Forelimb muscle (tissue), 1 donor: ENCODE measurements at regions not wholly inside any gene's neighbourhood (a gene's known extent, or its start where the extent isn't known, plus 50 kb on each side); places are given as distances from the start of the nearest gene placed in this dataset.
"Not testable (repeated sequence)": the region's sequence is repeated elsewhere in the genome, so short reads cannot be mapped to it uniquely, and the experiment has no call there.

Experiments
- DNase-seq: peaks from one replicate; pipeline ENCODE4 v3.0.0-alpha.2; 2013; ENCODE audit warnings: low read depth

DNA sequence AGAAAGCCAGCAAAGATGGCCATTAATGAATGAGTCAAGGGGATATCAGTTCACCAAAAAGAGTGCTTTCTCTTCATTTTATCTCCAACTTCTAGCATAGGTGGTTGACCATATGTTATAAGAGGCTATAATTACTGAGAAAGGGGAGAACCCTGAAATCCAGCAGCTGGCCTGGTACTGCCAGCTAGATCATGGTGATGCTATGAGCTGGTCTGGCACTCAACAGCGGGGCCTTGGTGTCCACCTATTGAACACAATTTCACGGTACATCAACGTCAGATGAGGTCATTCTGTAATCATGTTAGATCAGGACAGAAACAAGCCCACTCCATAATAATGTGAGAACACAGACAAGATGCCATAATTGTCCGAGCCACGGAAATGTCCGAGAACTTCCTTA is 1644.8 kb upstream of the PCDH7 start:
- no peak for DNase-seq

DNA sequence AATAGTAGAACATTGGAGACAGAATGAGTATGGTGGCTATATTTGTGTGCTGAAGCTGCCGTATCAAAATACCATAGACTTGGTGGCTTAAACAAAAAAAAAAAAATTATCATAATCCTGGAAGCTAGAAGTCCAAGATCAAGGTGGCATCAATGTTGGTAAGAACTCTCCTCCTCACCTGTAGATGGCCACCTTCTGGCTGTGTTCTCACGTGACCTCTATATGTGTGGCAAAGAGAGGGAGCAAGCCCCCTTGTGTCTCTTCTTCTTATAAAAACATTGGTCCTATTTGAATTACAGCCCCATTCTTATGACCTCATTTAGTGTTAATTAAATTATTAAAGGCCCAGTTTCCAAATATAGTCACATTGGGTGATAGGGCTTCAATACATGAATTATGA is 1640.9 kb upstream of the PCDH7 start:
- no peak for DNase-seq

DNA sequence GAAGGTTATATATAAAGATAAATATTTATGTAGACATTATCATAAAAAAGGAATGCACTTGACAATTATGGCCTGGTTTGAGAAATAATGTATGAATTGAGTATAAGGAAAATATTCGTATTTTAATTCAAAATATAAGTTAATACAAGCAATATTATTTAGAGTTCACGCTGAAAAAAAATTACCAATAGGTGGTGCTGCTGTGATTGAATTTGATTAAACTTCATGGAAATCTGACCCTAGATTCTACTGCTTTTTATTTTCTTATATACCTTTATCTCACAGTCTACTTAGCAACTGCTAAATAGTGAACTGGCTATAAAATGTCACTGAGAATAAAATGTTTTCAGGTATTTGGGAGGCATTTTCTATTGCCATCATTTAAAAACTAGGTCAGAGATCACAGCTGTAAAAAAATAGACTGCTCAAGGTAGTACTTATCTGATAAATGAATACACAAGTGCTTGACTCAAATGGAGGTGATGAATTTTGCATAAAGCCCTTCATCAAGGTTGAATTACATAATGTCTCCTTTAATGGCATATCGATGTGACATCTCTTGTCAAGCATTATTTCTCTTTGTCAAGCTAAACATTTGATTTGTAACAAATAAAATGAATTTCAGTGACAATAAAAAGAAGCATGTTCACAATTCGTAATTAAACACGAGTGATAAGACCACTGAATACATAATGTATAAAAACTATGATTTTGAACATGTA is 1638.8 kb upstream of the PCDH7 start:
- DNase-seq: no peak

DNA sequence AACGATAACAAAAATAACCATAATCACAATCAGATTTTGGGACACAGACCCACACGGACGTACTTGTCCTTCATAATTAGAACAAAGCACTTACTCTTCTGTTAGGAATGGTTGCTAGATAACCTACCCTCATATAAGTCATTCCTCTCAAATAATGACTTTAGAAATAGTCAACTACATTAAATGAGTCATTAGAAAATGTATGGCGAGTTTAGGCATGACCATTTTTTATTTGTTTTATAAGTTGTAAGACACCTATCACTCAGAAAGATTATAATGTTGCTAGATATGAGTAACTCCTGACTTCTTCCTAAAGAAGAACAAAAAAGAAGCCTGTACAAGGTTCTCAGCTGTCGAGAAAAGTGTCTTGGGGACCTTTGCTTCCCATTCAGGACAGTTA is 1637.5 kb upstream of the PCDH7 start:
- DNase-seq: no peak

DNA sequence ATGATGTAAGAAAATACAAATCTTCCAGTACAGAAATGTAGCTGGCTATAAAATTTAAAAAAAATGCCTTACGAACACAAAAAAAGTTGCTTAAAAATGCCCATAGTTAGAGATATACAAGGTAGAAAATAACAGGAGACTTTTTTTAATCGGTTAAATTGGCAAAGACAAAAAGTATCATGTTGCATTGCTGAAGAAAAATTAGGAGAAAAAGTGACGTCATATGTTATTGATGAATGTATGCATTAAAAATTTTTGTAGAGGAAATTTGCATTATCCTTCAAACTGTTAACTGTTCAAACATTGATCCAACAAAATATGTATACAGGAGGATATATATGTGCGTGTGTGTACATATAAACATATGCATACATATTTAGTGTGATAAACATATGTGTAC is 1634.4 kb upstream of the PCDH7 start:
- DNase-seq: no peak

DNA sequence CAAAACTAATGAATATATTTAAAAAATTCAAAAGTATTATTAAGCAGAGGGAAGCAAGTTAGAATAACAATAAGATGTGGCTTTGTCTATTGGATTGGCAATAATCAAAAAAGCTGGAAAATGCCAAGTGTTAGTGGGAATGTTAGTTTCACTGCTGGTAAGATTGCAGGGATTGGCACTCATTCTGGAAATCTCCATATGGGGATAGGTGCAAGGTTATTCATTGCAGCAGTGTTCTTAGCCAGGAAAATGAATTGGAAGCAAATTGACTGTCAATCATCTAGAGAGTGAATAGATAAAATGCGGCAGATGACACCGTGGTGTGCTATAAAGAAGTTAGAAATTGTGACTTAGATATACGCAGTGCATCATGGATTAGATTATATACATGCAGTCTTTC is 1615.5 kb upstream of the PCDH7 start:
- no peak for DNase-seq

DNA sequence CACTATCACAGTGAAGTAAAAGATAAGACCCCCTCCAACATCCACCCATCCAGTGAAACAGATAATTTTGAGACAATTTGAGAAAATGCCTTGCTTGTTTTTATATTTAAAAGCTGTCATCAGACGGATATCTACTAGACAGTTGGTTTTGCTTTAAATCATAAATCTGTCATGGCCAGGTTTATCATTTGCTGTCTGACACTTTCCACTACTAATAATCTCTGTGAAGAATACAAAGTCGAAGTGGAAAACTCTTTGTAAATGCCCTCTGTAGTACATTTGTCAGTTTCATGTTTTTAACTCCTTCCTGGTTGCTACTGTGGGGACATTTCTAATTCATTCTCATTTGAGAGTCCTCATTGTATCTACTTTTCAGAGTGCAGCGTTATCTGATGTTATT is 1606.2 kb upstream of the PCDH7 start:
- no peak for DNase-seq

DNA sequence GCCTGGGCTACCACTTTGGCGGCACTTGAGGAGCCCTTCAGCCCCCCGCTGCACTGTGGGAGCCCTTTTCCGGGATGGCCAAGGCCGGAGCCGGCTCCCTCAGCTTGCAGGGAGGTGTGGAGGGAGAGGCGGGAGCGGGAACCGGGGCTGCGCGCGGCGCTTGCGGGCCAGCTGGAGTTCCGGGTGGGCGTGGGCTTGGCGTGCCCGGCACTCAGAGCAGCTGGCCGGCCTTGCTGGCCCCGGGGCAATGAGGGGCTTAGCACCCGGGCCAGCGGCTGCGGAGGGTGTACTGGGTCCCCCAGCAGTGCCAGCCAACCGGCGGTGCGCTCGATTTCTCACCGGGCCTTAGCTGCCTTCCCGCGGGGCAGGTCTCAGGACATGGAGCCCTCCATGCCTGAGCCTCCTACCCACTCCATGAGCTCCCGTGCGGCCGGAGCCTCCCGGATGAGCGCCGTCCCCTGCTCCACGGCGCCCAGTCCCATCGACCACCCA is 1602.9 kb upstream of the PCDH7 start:
- not testable (repeated sequence) for DNase-seq

DNA sequence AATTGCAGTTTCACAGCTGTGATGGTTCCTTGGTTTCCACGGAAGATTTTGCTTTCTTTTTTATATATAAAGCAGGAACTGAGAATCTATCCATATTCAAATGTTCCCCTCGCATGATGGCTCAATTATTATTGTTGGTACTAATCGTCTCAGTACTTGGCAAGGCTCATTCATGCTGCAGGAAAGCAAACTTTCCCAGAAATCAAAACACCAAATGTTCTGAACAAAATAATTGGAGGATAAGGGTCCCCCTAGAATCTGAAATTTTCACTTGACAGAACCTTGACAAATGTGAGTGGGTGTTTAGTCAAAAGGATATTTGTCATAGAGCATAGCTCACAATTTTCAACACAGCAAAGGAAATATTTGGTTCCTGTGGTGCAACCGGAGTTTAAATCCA is 1598.6 kb upstream of the PCDH7 start:
- DNase-seq: no peak

DNA sequence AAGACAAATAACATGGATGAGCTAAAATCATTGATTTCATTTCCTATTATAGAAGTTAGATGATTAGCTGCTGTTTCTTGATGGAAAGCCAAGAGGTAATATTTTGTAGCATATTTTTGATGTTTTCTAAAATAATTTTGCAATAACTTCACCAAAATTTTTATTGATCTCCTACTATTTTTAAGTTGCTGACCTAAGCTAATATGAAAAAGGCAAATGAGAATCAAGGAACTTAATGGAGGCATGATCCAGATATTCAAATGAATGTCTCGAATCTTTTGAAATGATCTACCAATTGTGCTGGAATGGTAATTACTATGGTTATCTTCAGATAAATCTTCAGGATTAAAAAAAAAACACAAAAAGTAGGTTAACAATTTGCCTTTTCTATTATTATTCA is 1591.4 kb upstream of the PCDH7 start:
- no peak for DNase-seq

DNA sequence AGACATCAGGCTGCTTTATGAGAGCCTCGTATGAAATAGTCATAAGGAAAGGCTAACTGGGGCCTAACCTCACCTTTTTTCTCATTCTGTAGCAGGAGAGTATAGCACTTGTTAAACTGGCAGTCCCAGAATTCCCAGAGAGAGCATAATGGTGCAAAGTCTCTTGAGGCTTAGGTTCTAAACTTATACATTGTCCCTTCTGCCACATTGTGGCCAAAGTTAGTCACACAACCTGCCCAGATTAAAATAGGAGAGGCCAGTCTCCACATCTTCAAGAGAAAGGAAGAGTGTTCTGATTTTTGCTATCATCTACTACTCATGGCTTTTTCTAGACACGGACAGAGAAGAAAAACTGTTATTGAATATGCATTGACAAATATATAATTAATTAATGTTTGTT is 1588.9 kb upstream of the PCDH7 start:
- DNase-seq: no peak

DNA sequence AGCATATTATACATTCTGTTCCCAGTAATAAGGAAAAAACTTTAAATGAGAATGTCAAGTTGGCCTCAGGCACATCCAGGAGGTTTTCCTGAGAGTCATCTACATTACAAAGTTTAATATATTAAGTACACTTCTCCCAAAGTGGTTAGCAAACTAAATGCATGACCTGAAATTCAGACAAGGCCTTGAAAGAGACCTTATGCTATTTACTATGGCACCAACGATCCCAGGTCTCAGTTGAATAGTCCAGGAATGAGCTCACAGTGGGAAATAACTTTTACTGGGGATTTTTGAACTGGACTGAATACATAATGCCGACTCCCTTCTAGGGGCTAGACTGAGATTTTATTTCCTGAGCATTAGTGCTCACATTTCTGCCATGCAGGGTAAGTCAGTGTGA is 1577.5 kb upstream of the PCDH7 start:
- no peak for DNase-seq

DNA sequence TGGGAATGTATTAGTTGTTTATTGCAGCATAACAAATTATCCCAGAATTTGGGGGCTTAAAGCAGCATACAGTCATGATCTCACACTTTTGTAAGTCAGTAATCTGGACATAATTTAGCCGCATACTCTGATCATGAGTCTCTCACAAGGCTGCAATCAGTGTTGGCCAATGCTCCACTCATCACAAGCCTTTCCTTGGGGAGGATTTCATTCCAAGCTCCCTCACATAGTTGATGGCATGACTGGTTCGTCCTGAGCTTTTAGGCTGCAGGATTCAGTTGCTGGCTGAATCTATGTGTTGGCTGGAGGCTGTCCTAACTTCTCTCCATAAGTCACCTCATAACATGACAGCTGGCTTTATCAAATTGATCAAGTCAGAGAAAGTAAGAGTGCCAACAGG is 1568.6 kb upstream of the PCDH7 start:
- DNase-seq: no peak

DNA sequence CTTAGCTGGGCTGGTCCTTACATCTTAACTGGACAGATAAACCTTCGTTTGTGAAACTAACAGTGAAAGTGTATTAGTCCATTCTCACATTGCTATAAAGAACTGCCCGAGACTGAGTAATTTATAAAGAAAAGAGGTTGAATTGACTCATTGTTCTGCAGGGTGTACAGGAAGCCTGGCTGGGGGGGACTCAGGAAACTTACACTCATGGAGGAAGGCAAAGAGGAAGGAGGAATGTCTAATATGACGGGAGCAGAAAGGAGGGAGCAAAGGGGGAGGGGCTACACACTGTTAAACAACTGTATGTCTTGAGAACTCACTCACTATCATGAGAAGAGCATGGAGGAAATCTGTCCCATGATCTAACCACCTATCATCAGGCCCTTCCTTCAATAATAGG is 1566.5 kb upstream of the PCDH7 start:
- no peak for DNase-seq

DNA sequence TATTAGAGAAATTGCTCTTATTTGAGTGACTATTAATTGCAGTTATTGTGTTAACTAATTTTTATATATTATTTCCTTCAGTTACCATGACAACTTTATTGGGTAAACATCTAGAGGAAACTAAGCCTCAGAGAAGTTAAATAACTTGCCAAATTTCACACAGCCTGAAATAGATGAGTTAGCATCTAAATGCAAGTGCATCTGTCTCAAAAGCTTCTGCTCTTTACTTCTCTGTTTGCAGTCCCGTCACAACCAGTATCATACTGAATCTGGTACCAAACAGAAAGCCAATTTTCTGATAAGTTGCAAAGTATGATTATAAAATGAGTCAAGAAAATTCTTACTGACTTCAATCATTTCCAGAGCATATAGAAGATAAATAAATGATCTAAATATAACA is 1544.9 kb upstream of the PCDH7 start:
- no peak for DNase-seq

DNA sequence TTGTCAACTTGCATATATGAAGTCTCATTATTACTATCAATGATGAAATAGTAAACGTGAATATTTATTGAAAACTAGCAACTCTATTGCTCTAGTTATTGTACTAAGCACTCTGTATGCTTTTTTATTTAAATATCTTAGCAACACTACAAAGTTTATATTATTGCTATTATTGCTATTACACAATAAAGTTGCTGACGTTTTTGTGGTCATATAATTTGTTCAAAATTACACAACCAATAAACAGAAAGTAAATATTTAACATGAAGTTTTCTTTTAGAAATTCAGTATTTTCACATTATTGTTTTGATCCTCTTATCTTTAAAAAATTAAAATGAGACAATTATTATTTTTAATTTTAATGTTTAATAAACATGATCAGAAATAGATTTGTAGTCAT is 1521.1 kb upstream of the PCDH7 start:
- no peak for DNase-seq

DNA sequence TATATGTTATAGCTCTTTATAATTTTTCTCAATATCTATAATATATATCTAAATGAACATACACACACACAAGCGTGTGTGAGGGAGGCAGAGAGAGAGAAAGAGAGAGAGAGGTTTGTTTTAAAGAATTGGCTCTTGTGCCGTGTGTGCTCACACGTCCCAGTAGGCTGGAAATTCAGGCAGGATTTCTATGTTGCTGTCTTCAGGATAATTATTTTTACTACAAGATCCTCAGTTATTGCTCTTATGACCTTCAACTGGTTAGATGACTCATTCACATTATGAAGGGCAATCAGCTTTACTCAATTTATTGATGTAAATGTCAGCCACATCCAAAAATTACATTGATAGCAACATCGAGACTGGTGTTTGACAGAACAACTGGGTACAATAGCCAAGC is 1520.7 kb upstream of the PCDH7 start:
- no peak for DNase-seq

DNA sequence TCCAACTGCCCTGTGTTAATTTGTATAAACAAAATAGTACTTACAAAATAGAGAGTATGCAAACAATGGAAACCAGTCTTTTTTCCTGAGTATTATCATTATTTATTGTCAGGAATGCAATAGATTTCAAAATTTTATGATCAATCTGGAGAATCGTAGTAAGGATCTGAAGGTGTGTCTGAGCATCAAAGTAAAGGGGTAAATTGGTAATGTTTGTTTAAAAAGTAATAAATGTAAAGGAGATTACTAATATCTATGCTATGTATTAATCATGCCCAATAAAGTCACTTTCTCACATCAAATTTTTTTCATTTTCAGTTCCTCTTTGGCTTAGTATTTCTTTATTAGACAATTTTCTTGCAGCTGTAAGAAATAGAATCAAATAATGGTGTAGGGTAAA is 1507.1 kb upstream of the PCDH7 start:
- no peak for DNase-seq

DNA sequence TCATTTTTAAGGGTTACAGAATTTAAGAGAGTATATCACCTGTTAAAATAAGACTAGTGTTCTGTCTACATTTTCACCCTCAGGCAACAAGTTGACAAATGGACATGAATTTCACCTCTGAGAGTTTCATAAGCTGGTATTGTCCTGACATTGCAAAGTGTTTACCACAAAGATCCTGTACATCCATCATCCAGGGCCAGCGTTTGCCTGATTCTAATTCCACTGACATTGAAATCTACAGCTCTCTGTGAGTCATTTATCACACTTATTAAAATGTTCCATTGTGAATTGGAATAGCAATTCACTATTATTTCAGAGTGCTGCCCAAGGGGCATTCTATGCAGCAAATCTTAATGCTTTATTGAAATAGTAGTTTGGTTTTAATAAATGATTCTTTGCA is 1499.4 kb upstream of the PCDH7 start:
- DNase-seq: no peak

DNA sequence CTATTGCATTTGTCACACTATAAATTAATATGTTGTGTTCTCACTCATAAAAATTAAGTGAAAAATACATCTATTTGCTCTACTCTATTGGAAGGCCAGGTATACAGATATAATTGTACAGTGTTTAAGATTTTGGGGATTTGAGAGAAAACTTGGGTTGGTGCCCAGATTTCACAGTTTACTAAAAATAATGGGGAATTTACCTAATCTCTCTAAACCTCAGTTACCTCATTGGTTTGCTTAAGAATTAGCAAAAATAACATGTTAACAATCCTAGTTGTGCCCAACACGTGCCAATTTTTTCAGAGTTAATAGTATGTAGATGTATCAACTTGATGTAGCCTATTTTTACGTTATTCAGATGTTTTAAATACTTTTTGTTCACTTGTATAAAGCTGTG is 1495.3 kb upstream of the PCDH7 start:
- DNase-seq: no peak

DNA sequence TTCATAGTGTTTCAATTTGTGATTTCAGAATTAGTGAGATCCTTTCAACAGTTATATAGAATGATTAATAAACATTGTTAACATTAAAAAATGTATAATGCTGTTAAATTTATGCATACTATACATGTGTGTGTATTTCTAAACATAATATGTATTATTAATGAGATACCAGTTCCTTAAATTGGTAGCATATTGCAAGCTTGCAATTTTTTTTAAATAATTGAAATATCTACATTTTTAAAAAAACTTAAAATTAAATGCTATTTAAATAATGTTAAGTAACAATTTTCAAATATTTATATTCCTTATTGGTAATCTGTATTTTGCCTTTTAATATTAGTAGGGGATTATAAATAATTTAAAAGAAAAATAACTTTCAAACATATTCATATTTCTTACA is 1479.5 kb upstream of the PCDH7 start:
- DNase-seq: no peak

DNA sequence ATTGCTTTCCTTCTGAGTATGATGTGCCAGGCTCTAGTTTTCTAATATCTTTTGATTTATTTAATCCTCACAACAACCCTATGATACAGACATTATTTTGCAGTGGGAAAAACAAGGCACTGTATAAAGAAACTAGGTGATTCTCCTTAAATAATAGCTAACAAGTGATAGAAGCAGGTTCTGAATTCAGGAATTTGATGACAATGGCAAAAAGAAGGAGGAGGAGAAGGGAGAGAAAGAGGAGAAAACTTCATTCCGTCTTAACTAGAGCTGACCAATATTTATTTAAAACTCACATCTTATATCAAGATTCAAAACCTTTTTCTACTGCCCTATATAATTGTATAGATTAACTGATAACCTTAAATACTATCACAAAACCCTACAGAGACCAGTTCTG is 1477.1 kb upstream of the PCDH7 start:
- DNase-seq: no peak

DNA sequence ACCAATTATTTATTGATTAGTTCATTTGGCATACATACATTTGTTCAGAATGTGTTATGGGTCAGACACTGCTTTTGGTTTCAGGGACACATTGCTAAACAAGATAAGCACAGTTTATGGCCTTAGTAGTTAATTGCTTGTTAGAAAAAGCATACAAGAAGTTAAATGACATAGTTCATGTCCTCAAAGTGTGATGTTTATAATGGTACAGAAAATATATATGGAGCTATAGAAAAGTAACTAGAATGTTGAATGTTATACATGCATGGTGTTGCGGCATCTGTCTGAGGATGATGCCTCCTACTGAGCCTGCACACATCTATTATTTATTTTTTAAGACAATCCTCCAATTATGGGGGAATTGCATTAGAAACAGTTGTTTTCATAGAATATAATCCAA is 1476.3 kb upstream of the PCDH7 start:
- no peak for DNase-seq

DNA sequence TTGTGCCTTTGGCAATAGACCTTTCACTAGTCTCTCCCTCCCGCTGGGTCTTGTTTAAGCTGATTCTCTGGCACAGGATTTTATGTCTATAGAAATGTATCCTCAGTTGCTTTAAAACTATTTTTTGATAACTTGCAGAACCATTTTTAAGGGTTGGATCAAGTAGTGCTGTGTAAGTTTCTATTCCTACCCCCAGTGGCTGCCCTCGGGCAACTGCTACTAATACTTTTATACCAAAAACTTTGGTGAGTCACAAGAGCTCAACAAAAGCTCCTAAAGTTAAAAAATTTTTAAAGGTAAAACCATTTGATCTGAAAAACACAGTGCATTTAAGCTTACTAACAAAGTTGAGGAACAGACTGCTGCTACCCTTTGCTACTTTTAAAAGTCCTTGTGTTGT is 1460.6 kb upstream of the PCDH7 start:
- no peak for DNase-seq
